GM12892 (cell line): ENCODE measurements at regions not wholly inside any gene's neighbourhood (a gene's known extent, or its start where the extent isn't known, plus 50 kb on each side); places are given as distances from the start of the nearest gene placed in this dataset.

Experiments used
- POLR2A ChIP-seq: IDR thresholded peaks from 2 replicates; pipeline ENCODE4 v1.6.1; 2011; ENCODE audit warnings: low read depth, low read length, control low read depth
- POLR2AphosphoS5 ChIP-seq: IDR thresholded peaks from 2 replicates; pipeline ENCODE4 v1.6.1; 2011; ENCODE audit warnings: low read depth, low read length, control low read depth

- no peak for TF ChIP-seq POLR2A
- TF ChIP-seq POLR2AphosphoS5, result no peak
These were observed 401.1 kb downstream of the SHANK2 start for GRCh38 chr11:70851308-70851707.
